Loucy (cell line): ENCODE measurements at regions not wholly inside any gene's neighbourhood (a gene's known extent, or its start where the extent isn't known, plus 50 kb on each side); places are given as distances from the start of the nearest gene placed in this dataset.

ENCODE experiments used
- H2AFZ ChIP-seq: fragments of 200-600 bp; sonication (generic); 2 replicates; pipeline ENCODE4 v1.6.0; 2016; ENCODE audit warnings: antibody characterized with exemption, mild to moderate bottlenecking, low read length, moderate library complexity
- H3F3A ChIP-seq: fragments of 200-600 bp; 2 replicates; pipeline ENCODE4 v1.6.0; 2016; ENCODE audit warnings: antibody characterized with exemption, low read depth, mild to moderate bottlenecking
- H3K27me3 ChIP-seq: fragments of 200-600 bp; sonication (generic); 2 replicates; pipeline ENCODE4 v1.6.1; 2014; ENCODE audit warnings: low read length, mild to moderate bottlenecking; ENCODE audit not compliant: insufficient read depth, poor library complexity, severe bottlenecking
- H3K36me3 ChIP-seq: fragments of 200-600 bp; sonication (generic); 2 replicates; pipeline ENCODE4 v1.6.1; 2016; ENCODE audit warnings: low read length; ENCODE audit not compliant: insufficient read depth
- H3K4me1 ChIP-seq: fragments of 200-600 bp; sonication (generic); 2 replicates; pipeline ENCODE4 v1.5.1; 2014; ENCODE audit warnings: low read length, mild to moderate bottlenecking; ENCODE audit not compliant: insufficient read depth, poor library complexity, severe bottlenecking
- H3K4me2 ChIP-seq: fragments of 200-600 bp; sonication (generic); 2 replicates; pipeline ENCODE4 v1.6.0; 2014; ENCODE audit warnings: antibody characterized with exemption, low read length, low read depth, mild to moderate bottlenecking; ENCODE audit not compliant: poor library complexity, severe bottlenecking
- H3K4me3 ChIP-seq: fragments of 200-600 bp; sonication (generic); 2 replicates; pipeline ENCODE4 v1.5.1; 2014; ENCODE audit warnings: low read length, mild to moderate bottlenecking, mixed read lengths; ENCODE audit not compliant: poor library complexity, severe bottlenecking
- H3K79me2 ChIP-seq: fragments of 200-600 bp; sonication (generic); 2 replicates; pipeline ENCODE4 v1.6.1; 2014; ENCODE audit warnings: low read length; ENCODE audit not compliant: insufficient read depth
- H3K9ac ChIP-seq: fragments of 200-600 bp; sonication (generic); 2 replicates; pipeline ENCODE4 v1.6.0; 2014; ENCODE audit warnings: mild to moderate bottlenecking, low read depth, low read length, moderate library complexity; ENCODE audit not compliant: poor library complexity, severe bottlenecking
- H3K9me2 ChIP-seq: fragments of 200-600 bp; sonication (generic); replicated peaks from 2 replicates; pipeline ENCODE4 v1.6.1; 2016; ENCODE audit warnings: low read depth, low read length, mixed read lengths
- H3K9me3 ChIP-seq: fragments of 200-600 bp; sonication (generic); 2 replicates; pipeline ENCODE4 v1.6.1; 2014; ENCODE audit warnings: mild to moderate bottlenecking, antibody characterized with exemption, low read length, low read depth; ENCODE audit not compliant: insufficient read depth
- H4K20me1 ChIP-seq: fragments of 200-600 bp; sonication (generic); 2 replicates; pipeline ENCODE4 v1.6.0; 2014; ENCODE audit warnings: antibody characterized with exemption, low read length, mild to moderate bottlenecking; ENCODE audit not compliant: insufficient read depth, poor library complexity, severe bottlenecking
- CTCF ChIP-seq: fragments of 200-600 bp; sonication (generic); conservative IDR thresholded peaks from 2 replicates; pipeline ENCODE4 v1.5.1; 2014; ENCODE audit warnings: mild to moderate bottlenecking, antibody characterized with exemption, low read length
- EZH2phosphoT487 ChIP-seq: fragments of 200-600 bp; IDR thresholded peaks from 2 replicates; pipeline ENCODE4 v1.6.1; 2018; ENCODE audit warnings: antibody characterized with exemption, mild to moderate bottlenecking, moderate library complexity, borderline replicate concordance

- Histone ChIP-seq H3K9ac (no peak overlapping the region), H3K4me2 (no peak overlapping the region), H3K9me2 (no peaks in the 10 kb centered on the region), H3K36me3 (no peaks in the 10 kb centered on the region), H3K79me2 (no peaks in the 10 kb centered on the region), H3K4me3 (no peak overlapping the region), H2AFZ (no peak overlapping the region), H3K9me3 (no peaks in the 10 kb centered on the region), H3K4me1 (no peaks in the 10 kb centered on the region), H3F3A (no peaks in the 10 kb centered on the region), H4K20me1 (no peaks in the 10 kb centered on the region), H3K27me3 (no peaks in the 10 kb centered on the region)
- TF ChIP-seq CTCF, result no peak
- TF ChIP-seq EZH2phosphoT487, result no peak
Observed at GRCh38 chrX:107560041-107560440, 68.3 kb upstream of the PRPS1 start.

- no peaks in the 10 kb centered on the region for H3K27me3 ChIP-seq
- no peaks in the 10 kb centered on the region for H3K36me3 ChIP-seq
- H3F3A ChIP-seq, result no peaks in the 10 kb centered on the region
- no peak overlapping the region for H3K4me2 ChIP-seq
- no peak overlapping the region for H3K4me3 ChIP-seq
- H4K20me1 ChIP-seq, result no peaks in the 10 kb centered on the region
- H3K4me1 ChIP-seq, result peaks cover 1% of the 10 kb centered on the region
- H3K79me2 ChIP-seq, result no peaks in the 10 kb centered on the region
- no peaks in the 10 kb centered on the region for H3K9me2 ChIP-seq
- TF ChIP-seq CTCF, result no peak
- TF ChIP-seq EZH2phosphoT487, result no peak
- H3K9me3 ChIP-seq, result no peaks in the 10 kb centered on the region
- H2AFZ ChIP-seq, result no peak overlapping the region
- no peak overlapping the region for H3K9ac ChIP-seq
Observed at GRCh38 chrX:107560980-107561379, 67.3 kb upstream of the PRPS1 start.

- Histone ChIP-seq H3K4me3 (no peak overlapping the region), H3F3A (no peaks in the 10 kb centered on the region), H3K27me3 (no peaks in the 10 kb centered on the region), H3K4me2 (no peak overlapping the region), H3K9me2 (no peaks in the 10 kb centered on the region), H2AFZ (no peak overlapping the region), H3K79me2 (no peaks in the 10 kb centered on the region), H3K4me1 (peaks cover 8% of the 10 kb centered on the region), H3K36me3 (no peaks in the 10 kb centered on the region), H3K9me3 (no peaks in the 10 kb centered on the region), H3K9ac (no peak overlapping the region), H4K20me1 (no peaks in the 10 kb centered on the region)
- TF ChIP-seq CTCF (no peak), EZH2phosphoT487 (no peak)
Observed at GRCh38 chrX:107561468-107562215, 66.7 kb upstream of the PRPS1 start.
